ENCODE measurements at regions not wholly inside any gene's neighbourhood (a gene's known extent, or its start where the extent isn't known, plus 50 kb on each side); places are given as distances from the start of the nearest gene placed in this dataset.

DNA sequence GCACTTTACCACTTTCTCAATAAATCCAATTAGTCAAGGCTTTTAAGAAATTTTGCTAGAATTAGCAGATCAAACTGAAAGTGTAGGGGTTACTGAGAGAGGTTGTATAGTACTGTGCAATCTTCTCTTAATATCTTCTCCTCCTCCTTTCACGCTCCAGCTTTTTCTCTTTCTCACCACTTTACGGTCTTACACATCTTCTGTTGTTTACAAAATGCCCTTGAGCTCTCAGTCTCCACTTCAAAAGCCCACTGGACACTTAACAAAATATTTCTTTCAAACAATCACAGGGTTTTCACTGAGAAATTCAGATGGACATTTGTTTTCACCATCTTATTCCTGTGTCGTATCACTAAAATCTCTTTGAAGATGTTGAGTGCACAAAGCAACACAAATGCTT, 678.2 kb downstream of the ADGRL2 start:
- ATAC-seq (no peak), DNase-seq (no peak)
- Mint-ChIP-seq H3K4me1 (no peaks in the 10 kb centered on the region), H3K27ac (no peak overlapping the region), H3K4me3 (no peak overlapping the region), H3K36me3 (no peaks in the 10 kb centered on the region), H3K9me3 (ENCODE audit: low read depth) (no peaks in the 10 kb centered on the region), H3K27me3 (no peaks in the 10 kb centered on the region)
- CTCF ChIA-PET, result no interaction called here

DNA sequence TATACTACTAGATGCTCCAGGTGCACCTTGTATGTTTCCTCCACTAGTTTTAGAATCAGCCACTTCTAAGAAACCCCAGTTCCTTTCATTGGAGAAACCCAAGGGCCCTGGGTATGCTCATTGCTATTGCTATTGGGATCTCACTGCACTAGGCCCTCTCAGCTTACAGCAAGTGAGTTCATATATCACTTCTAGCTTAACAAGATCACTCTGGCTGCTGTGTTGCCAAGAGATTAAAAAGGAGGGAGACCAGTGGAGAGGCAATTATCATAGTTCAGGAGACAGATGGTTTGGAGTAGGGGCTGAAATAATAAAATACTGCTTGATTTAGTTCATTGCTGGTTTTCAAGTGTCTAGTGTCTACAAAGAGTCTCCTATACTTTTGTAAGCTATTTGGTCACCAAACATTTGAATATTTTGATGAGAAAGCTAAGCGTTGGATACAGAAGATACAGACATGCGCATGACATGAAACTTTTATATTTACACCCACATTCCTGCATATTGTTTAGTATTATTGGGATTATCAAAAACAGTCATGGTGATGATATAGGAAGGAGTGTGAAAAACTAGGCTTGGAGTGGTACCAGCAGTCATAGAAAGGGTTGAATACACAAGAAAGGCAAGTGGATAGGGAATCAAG, 671.9 kb downstream of the ADGRL2 start:
- Mint-ChIP-seq H3K27ac (no peak overlapping the region), H3K9me3 (ENCODE audit: low read depth) (no peaks in the 10 kb centered on the region), H3K27me3 (no peaks in the 10 kb centered on the region), H3K4me3 (no peak overlapping the region), H3K4me1 (no peaks in the 10 kb centered on the region), H3K36me3 (no peaks in the 10 kb centered on the region)
- CTCF ChIA-PET, result no interaction called here
- ATAC-seq, result no peak
- no peak for DNase-seq

DNA sequence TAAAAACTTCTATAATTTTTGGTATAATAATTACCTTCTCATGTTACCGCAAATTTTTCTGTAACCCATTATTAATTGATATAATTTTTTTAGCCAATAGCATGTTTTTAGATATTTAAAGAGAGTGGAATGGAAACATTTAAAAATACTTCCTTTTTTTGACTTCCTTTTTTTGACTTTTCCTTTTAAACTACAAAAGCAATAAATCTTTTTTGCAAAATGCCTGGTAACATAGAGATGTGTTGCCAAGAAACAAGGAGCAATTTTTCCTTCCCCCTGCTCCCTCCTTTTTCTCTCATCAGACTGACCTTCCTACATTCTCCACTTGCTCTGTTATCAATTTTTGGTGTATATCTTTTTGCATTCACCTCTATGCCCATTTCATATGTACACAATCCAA, 666.2 kb downstream of the ADGRL2 start:
- Mint-ChIP-seq H3K9me3 (ENCODE audit: low read depth) (peaks cover 2% of the 10 kb centered on the region), H3K36me3 (no peaks in the 10 kb centered on the region), H3K27ac (no peak overlapping the region), H3K27me3 (no peaks in the 10 kb centered on the region), H3K4me3 (no peak overlapping the region), H3K4me1 (no peaks in the 10 kb centered on the region)
- no peak for DNase-seq
- ATAC-seq, result no peak
- CTCF ChIA-PET, result no interaction called here

DNA sequence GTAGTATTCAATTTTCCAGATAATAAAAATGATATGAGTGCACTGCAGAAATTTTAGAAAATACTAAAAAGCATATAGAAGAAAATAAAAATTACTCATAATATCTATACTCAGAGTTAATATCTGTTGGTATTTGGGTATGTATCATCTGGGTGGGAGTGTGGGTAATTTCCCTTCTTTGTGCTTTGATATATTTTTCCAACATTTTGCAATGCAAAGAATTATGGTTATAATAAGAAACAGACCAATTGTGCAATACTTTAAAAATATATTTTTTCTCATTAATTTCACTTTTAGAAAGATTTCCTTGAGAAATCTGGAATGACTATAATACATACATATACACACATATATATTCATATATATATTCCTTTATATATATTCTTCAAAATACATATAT, 665.7 kb downstream of the ADGRL2 start:
- H3K4me1 Mint-ChIP-seq, result no peaks in the 10 kb centered on the region
- DNase-seq, result no peak
- H3K4me3 Mint-ChIP-seq, result no peak overlapping the region
- ATAC-seq, result no peak
- peaks cover 2% of the 10 kb centered on the region for H3K9me3 Mint-ChIP-seq (ENCODE audit: low read depth)
- no peak overlapping the region for H3K27ac Mint-ChIP-seq
- no peaks in the 10 kb centered on the region for H3K36me3 Mint-ChIP-seq
- CTCF ChIA-PET, result no interaction called here
- no peaks in the 10 kb centered on the region for H3K27me3 Mint-ChIP-seq

DNA sequence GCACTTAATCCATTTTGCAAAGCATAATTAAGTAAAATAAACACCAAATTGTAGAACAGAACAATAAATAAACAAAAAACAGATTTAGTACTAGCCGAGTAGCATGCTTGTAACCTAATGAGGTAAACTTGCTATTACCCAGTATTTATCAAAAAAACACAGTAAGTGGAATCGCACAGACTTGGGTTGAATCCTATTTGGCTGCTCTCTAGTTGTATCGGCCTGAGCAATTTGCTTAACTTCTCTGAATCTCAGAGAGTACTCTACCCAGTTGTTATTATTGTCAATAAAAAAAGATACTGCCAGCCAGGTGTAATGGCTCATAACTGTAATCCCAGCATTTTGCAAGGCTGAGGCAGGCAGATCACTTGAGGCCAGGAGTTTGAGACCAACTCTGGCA, 664.3 kb downstream of the ADGRL2 start:
- H3K4me3 Mint-ChIP-seq, result no peak overlapping the region
- DNase-seq (no peak), ATAC-seq (no peak)
- peaks cover 2% of the 10 kb centered on the region for H3K9me3 Mint-ChIP-seq (ENCODE audit: low read depth)
- H3K27ac Mint-ChIP-seq, result no peak overlapping the region
- no peaks in the 10 kb centered on the region for H3K27me3 Mint-ChIP-seq
- CTCF ChIA-PET, result no interaction called here
- no peaks in the 10 kb centered on the region for H3K36me3 Mint-ChIP-seq
- H3K4me1 Mint-ChIP-seq, result no peaks in the 10 kb centered on the region

DNA sequence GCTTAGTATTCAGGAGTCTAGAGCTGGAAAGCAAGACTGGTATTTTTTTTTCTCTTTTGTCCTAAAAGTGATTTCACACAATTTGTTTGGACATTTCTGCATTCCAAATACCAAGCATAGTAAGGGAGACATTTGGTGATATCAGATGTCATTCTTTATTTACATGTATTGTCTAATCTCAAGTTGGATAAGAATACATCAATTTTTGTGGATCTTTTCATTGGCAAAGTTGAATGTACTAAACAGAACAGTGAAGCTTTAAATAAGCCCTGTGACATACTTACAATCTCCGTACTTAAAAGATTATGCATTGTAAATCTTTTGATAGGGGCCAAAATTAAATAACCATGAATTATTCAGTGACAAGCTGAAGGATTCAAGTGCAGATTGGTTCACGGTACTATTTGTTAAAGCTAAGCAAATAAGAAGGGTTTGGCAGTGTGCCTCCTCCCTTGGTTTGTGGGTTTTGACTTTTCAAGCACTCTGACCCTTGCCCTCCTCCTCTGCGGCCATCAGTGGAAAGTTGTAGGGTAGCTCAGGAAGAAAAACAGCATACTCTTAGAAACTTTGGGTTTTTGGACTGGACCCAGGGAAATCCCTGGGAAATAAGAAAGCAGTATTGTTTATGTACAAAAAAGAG, 663.7 kb downstream of the ADGRL2 start:
- H3K4me1 Mint-ChIP-seq, result no peaks in the 10 kb centered on the region
- ATAC-seq, result no peak
- no peaks in the 10 kb centered on the region for H3K27me3 Mint-ChIP-seq
- no peak overlapping the region for H3K4me3 Mint-ChIP-seq
- no peaks in the 10 kb centered on the region for H3K36me3 Mint-ChIP-seq
- CTCF ChIA-PET, result no interaction called here
- peaks cover 2% of the 10 kb centered on the region for H3K9me3 Mint-ChIP-seq (ENCODE audit: low read depth)
- DNase-seq, result no peak
- H3K27ac Mint-ChIP-seq, result no peak overlapping the region

DNA sequence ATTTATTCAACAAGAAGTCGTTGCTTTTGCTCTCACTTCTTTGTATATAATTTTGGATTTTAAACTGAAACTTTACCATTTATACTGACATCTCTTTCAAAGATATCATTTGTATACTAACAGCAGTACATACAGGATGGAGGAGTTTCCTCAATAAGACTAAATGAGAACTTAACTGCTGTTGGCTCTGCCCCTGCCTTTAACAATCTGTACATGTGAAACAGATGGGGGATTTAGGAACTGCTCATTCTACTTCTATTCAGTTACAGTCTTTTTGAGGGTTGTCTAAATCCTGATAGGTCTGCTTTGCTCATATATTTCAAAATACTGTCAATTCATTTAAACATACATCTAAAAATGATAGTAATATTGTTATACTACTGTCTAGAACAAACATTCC, 663.2 kb downstream of the ADGRL2 start:
- Mint-ChIP-seq H3K36me3 (no peaks in the 10 kb centered on the region), H3K27me3 (no peaks in the 10 kb centered on the region), H3K9me3 (ENCODE audit: low read depth) (peaks cover 2% of the 10 kb centered on the region), H3K27ac (no peak overlapping the region), H3K4me1 (no peaks in the 10 kb centered on the region), H3K4me3 (no peak overlapping the region)
- ATAC-seq, result no peak
- DNase-seq, result no peak
- CTCF ChIA-PET, result no interaction called here

DNA sequence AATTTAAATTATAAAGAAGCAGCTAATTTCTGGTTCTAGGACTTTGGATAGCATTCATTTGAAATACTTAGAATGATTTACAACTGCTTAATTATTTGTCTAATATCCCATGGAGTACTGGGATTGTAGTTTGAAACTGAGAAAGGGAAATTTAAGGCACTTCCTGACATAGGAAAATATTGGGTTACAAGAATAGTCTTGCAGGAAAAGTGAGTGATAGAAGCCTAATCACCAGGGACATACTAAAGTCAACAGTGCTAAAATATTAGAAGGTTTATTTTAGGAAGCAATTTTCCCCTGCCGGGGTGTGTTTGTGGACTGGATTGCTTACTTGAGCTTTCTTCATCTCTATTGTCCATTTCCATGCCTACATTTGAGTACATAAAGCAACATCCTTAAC, 661.6 kb downstream of the ADGRL2 start:
- DNase-seq, result no peak
- Mint-ChIP-seq H3K36me3 (no peaks in the 10 kb centered on the region), H3K9me3 (ENCODE audit: low read depth) (peaks cover 2% of the 10 kb centered on the region), H3K27ac (no peak overlapping the region), H3K4me3 (no peak overlapping the region), H3K4me1 (no peaks in the 10 kb centered on the region), H3K27me3 (no peaks in the 10 kb centered on the region)
- CTCF ChIA-PET, result no interaction called here
- no peak for ATAC-seq

DNA sequence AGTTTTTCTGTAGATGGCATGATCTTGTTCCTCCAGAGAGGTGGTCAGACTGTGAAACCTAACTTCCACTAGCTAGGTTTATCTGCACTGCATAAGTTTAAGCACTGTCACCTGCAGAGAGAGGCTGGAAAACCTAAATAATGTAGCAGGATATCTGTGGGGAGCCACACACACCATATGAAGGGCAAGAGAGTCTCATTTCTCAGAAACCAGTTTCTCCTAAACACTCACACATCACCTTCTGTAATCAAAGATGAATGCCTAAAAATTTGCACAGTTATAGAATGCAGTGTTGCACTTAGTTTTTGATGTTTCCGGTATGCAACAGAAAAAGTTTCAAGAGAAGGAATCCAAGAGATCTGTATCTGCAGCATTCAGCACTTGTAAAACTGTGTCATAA, 654.6 kb downstream of the ADGRL2 start:
- H3K4me1 Mint-ChIP-seq, result peaks cover 1% of the 10 kb centered on the region
- H3K27ac Mint-ChIP-seq, result no peak overlapping the region

DNA sequence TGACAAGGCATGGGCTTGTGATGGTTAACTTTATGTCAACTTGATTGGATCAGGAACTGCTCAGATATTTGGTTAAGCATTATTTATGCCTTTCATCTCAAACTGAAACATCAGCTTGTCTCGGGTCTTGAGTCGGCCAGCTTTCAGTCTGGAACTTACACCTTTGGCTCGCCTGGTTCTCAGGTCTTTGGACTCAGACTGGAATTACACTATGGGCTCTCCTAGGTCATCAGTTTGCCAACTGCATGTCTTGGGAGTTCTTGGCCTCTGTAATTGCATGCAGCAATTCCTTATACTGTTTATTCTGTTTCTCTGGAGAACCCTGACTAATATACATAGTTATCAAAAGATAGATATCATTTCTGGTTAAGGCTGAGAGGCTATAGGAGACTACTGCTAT, 653.7 kb downstream of the ADGRL2 start:
- no peak overlapping the region for H3K4me3 Mint-ChIP-seq
- H3K4me1 Mint-ChIP-seq, result peaks cover 1% of the 10 kb centered on the region
- no peaks in the 10 kb centered on the region for H3K27me3 Mint-ChIP-seq
- peaks cover 13% of the 10 kb centered on the region for H3K9me3 Mint-ChIP-seq (ENCODE audit: low read depth)
- no peak overlapping the region for H3K27ac Mint-ChIP-seq
- no peaks in the 10 kb centered on the region for H3K36me3 Mint-ChIP-seq
- CTCF ChIA-PET, result no interaction called here
- no peak for ATAC-seq
- no peak for DNase-seq

More for the DNA sequence above, 654.6 kb downstream of the ADGRL2 start:
- peaks cover 9% of the 10 kb centered on the region for H3K9me3 Mint-ChIP-seq (ENCODE audit: low read depth)
- no peak for ATAC-seq
- no peak for DNase-seq
- H3K4me3 Mint-ChIP-seq, result no peak overlapping the region
- no peaks in the 10 kb centered on the region for H3K27me3 Mint-ChIP-seq
- CTCF ChIA-PET, result no interaction called here
- no peaks in the 10 kb centered on the region for H3K36me3 Mint-ChIP-seq

DNA sequence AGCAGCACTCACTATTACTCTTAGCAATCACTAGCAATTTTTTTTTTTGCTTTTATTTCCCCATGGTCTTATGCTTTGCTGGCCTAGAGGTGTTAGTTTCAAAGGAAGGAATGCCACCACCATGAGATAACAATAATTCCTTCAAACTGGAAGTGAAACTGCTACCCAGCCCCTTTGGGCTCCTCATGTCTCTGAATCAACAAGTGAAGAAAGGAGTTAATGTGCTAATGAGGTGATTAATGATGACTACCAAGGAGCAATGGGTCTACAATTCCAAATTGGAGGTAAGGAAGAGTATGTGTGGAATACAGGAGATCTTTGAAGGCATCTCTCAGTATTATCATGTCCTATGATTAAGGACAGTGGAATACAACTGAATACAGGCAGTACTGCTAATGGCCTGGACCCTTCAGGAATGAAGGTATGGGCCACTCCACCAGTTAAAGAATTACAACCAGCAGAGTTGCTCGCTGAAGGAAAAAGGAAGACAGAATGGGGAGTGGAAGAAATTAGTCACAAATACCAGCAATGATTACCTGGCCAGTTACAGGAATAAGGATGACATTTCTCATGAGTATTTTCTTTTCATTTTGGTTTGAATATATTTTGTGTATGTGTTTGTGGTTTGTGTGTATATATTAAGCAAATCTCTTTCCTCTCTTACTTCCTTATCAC, 652.9 kb downstream of the ADGRL2 start:
- no peak for DNase-seq
- no peak for ATAC-seq
- no peaks in the 10 kb centered on the region for H3K36me3 Mint-ChIP-seq
- no peaks in the 10 kb centered on the region for H3K27me3 Mint-ChIP-seq
- H3K27ac Mint-ChIP-seq, result no peak overlapping the region
- CTCF ChIA-PET, result no interaction called here
- H3K9me3 Mint-ChIP-seq (ENCODE audit: low read depth), result peaks cover 13% of the 10 kb centered on the region
- peaks cover 1% of the 10 kb centered on the region for H3K4me1 Mint-ChIP-seq
- H3K4me3 Mint-ChIP-seq, result no peak overlapping the region

DNA sequence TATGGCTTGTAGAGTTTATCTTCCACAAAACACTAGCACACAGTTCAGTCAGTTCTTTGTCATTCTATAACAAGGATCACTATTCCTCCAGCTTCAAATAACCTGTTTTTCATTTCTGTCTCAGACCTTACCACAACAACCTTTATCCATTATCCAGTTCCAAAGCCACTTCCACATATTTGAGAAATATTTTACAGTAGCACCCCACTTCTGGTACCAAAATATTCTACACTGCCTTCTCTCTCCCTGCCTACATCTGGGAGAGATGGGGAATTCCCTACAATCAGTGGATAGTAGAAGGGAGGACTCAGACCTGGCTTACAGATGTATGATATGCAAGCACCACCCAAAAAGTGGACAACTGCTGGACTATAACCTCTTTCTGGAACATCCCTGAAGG, 651.4 kb downstream of the ADGRL2 start:
- Mint-ChIP-seq H3K9me3 (ENCODE audit: low read depth) (peaks cover 16% of the 10 kb centered on the region), H3K36me3 (no peaks in the 10 kb centered on the region), H3K27me3 (no peaks in the 10 kb centered on the region), H3K4me1 (peaks cover 1% of the 10 kb centered on the region), H3K4me3 (no peak overlapping the region), H3K27ac (no peak overlapping the region)
- CTCF ChIA-PET, result no interaction called here
- DNase-seq (no peak), ATAC-seq (no peak)

DNA sequence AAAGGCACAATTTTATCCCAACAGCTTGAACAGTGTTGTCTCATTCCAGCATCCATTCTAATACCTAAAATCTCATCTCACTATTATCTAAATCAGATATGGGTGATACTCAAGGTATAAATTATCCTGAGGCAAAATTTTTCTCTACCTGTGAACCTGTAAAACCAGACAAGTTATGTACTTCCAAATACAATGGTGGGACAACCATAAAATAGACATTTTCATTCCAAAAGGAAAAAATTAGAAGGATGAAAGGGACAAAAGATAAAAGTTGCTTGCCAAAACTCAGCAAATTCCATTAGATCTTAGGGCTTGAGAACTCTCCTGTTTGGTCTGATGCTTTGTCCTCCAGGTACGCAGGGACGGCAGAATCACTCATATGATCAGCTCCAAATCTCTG, 650.5 kb downstream of the ADGRL2 start:
- Mint-ChIP-seq H3K4me1 (peaks cover 1% of the 10 kb centered on the region), H3K27ac (no peak overlapping the region), H3K4me3 (no peak overlapping the region), H3K9me3 (ENCODE audit: low read depth) (peaks cover 16% of the 10 kb centered on the region), H3K27me3 (no peaks in the 10 kb centered on the region), H3K36me3 (no peaks in the 10 kb centered on the region)
- no peak for ATAC-seq
- CTCF ChIA-PET, result no interaction called here
- no peak for DNase-seq

DNA sequence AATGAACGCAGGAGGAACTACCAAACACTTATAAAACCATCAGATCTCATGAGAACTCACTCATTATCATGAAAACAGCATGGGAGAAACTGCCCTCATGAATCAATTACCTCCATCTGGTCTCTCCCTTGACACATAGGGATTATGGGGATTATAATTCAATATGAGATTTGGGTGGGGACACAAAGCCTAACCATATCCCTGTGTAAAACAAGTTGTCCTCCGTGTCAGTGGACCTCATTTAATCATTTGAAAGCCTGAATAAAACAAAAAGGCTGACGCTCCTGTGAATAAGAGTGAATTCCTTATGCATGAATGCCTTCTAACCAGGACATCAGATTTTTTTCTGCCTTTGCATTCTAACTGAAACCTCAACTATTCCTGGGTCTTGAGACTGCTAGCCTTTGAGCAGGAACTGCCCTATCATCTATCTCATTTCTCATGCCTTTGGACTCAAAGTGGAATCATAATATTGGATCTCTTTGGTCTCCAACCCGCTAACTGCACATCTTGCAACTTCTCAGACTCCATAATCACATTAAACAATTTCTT, 648.8 kb downstream of the ADGRL2 start:
- ATAC-seq (no peak), DNase-seq (no peak)
- Mint-ChIP-seq H3K9me3 (ENCODE audit: low read depth) (peaks cover 16% of the 10 kb centered on the region), H3K4me3 (no peak overlapping the region), H3K27me3 (no peaks in the 10 kb centered on the region), H3K36me3 (no peaks in the 10 kb centered on the region), H3K4me1 (no peaks in the 10 kb centered on the region), H3K27ac (no peak overlapping the region)
- CTCF ChIA-PET, result no interaction called here

All from activated CD8-positive, alpha-beta memory T cell treated with anti-CD3 and anti-CD28 coated beads, Interleukin-2, amount 10 ng/mL, durations not matched to agents 7 days and 5 days (primary cell).